Duodenal mucosa (tissue), 2 donors: ENCODE measurements at regions not wholly inside any gene's neighbourhood (a gene's known extent, or its start where the extent isn't known, plus 50 kb on each side); places are given as distances from the start of the nearest gene placed in this dataset.

ENCODE experiments used
- H3K27ac ChIP-seq: one replicate; pipeline ENCODE4 v1.7.0; 2013; ENCODE audit warnings: low read depth, low read length
- H3K27me3 ChIP-seq, 2 donors: one replicate each; pipeline ENCODE4 v1.7.0; 2013; ENCODE audit warnings: low read length in 2 of 2, control low read depth in 1 of 2; ENCODE audit not compliant: insufficient read depth in 2 of 2, control insufficient read depth in 1 of 2
- H3K36me3 ChIP-seq, 2 donors: one replicate each; pipeline ENCODE4 v1.7.0; 2013; ENCODE audit warnings: low read length in 2 of 2, control low read depth in 1 of 2; ENCODE audit not compliant: insufficient read depth in 2 of 2, control insufficient read depth in 1 of 2
- H3K4me1 ChIP-seq, 2 donors: one replicate each; pipeline ENCODE4 v1.7.0; 2013; ENCODE audit warnings: low read length in 2 of 2, control low read depth in 1 of 2; ENCODE audit not compliant: insufficient read depth in 2 of 2, control insufficient read depth in 1 of 2
- H3K4me3 ChIP-seq, 2 donors: one replicate each; pipeline ENCODE4 v1.7.0; 2013; ENCODE audit warnings: low read length in 2 of 2, low read depth in 1 of 2
- H3K9ac ChIP-seq, 2 donors: one replicate each; pipeline ENCODE4 v1.7.0; 2013; ENCODE audit warnings: low read length in 2 of 2, low read depth in 1 of 2
- H3K9me3 ChIP-seq, 2 donors: one replicate each; pipeline ENCODE4 v1.7.0; 2013; ENCODE audit warnings: low read length in 2 of 2, control low read depth in 1 of 2; ENCODE audit not compliant: control insufficient read depth in 1 of 2

DNA sequence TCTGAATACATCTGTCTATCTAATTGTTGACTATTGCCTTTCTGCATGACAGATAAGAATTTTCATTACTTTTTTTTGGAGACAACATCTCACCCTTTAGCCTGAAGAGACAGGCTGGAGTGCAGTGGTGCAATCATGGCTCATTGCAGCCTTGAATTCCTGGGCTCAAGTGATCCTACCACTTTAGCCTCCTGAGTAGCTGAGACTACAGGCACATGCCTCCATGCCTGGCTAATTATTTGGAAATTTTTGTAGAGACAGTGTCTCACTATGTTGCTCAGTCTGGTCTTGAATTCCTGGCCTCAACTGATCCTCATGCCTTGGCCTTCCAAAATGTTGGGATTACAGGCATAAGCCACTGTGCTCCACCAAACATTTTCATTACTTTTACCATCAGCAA, 99.8 kb upstream of the ELAC2 start:
- H3K9me3 ChIP-seq, result no peaks in the 10 kb centered on the region
- H3K27ac ChIP-seq, result no peak overlapping the region
- no peaks in the 10 kb centered on the region for H3K36me3 ChIP-seq
- H3K4me1 ChIP-seq, result no peaks in the 10 kb centered on the region
- H3K27me3 ChIP-seq, result no peaks in the 10 kb centered on the region
- H3K4me3 ChIP-seq, result no peak overlapping the region
- H3K9ac ChIP-seq, result no peak overlapping the region

DNA sequence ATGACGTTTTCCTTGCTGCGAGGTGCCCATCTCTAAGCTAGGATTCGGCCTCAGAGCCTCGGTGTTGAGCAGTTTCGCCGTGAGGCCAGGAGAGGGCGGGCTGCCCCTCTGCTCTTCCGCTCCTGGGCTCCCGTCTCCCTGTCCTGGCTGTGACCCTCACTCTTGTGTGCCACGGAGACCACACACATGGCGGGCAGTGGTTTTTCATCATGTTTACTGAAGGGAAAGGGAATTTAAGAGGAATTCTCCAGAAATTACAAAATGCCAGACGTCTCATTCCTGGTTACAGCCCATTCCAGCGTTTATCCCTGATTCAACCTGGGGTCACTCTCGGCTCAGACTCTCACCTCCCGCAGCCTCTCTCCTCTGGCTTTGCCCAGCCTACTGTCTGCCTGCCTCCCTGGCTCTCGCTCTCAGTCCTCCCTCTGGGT, 96.8 kb upstream of the ELAC2 start:
- no peaks in the 10 kb centered on the region for H3K36me3 ChIP-seq
- no peak overlapping the region for H3K4me3 ChIP-seq
- no peak overlapping the region for H3K9ac ChIP-seq
- H3K27ac ChIP-seq, result no peak overlapping the region
- H3K9me3 ChIP-seq, result no peaks in the 10 kb centered on the region
- H3K27me3 ChIP-seq, result no peaks in the 10 kb centered on the region
- no peaks in the 10 kb centered on the region for H3K4me1 ChIP-seq

DNA sequence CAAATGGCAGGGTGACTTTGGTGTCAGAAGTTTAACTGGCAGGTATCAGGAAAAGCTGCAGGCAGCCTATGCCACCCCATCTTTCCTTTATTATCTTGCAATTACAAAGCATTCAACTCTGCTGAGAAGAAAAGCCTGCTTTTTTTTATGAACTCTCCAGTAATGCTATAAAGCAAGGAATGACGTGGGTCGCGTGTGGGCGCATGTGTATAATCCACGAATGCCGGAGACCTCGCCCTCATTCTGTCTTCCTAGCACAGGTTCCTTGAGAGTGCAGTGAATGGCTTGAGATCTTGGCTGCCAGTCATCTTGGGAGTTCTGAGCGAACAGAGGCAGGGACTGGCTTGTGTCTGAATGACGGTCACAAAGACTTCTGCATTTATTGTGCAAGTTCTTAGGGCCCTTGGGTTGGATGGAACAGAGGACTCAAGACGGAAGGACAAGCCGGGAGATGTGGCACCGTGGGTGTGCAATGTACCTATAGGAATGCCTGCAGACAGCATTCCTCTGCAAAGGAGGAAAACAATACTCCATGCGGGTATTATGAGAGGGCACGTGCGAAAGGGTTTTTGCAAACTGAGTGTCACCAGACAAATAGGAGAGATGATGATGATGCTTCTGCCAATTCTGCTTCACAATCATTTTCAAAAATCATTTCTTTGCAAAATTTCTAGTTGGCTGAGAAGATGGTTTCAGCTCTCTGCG, 96.1 kb upstream of the ELAC2 start:
- Histone ChIP-seq H3K27ac (no peak overlapping the region), H3K4me1 (no peaks in the 10 kb centered on the region), H3K36me3 (no peaks in the 10 kb centered on the region), H3K9me3 (no peaks in the 10 kb centered on the region), H3K27me3 (no peaks in the 10 kb centered on the region), H3K4me3 (no peak overlapping the region), H3K9ac (no peak overlapping the region)

DNA sequence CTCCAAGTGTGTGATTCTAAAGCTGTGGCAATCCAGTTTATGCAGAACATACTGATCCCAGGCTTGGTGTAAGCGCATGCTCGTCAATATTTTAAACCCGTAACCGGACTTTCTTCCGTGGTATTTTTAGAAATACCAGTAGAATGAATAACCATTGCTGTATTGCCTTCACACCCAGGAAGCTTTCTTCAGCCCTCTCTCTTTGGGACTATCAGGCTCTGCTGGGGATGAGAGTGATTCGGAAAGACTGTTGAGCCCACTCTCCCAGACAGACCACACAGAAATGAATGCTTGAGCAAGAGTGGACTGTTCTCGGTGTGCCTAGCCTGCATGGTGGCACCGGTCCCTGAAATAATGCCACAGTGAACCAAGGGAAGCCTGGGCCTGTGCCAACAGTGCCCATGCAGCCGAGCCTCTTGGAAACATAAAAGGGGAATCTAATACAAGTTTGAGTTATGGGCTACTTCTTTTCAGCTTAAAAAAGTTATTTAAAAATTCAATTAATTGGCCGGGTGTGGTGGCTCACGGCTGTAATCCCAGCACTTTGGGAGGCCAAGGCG, 89.9 kb upstream of the ELAC2 start:
- Histone ChIP-seq H3K9me3 (no peaks in the 10 kb centered on the region), H3K36me3 (no peaks in the 10 kb centered on the region), H3K27ac (no peak overlapping the region), H3K4me1 (no peaks in the 10 kb centered on the region), H3K9ac (no peak overlapping the region), H3K27me3 (no peaks in the 10 kb centered on the region), H3K4me3 (no peak overlapping the region)

DNA sequence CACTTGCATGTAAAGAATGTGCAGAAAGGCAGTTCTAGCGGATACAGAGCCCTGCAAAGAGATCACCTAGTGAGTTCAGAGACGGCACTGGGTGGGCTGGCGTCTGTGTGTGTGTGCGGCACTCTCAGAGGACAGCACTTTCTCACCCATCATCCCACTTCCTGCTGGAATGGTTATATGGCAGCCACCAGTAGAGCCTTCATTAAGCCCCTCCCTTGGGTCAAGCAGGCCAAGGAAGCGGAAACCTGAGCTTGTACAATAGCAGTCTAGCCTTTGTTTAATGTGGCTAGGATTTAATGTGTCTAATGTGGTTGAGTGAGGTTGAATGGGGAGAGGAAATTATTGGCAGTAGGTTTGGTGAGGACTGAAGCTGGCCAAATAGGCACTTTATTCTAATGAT, 88.3 kb upstream of the ELAC2 start:
- Histone ChIP-seq H3K4me1 (no peaks in the 10 kb centered on the region), H3K9me3 (no peaks in the 10 kb centered on the region), H3K27me3 (no peaks in the 10 kb centered on the region), H3K4me3 (no peak overlapping the region), H3K27ac (no peak overlapping the region), H3K9ac (no peak overlapping the region), H3K36me3 (no peaks in the 10 kb centered on the region)

DNA sequence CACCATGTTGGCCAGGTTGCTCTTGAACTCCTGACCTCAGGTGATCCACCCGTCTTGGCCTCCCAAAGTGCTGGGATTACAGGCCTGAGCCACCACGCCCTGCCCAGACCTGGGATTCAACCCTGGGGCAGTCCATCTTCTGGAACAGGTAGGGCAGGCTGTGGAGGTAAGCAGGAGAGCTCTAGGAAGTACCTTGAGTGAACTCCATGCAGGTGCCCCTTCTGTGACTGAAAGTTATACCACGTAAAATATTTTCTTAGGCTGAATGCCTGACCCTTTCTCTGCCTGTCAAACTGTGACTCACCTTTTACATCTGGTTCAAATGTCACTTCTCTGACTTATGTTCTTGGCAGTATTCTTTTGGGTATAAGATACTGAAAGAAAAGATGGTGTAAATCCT, 86.7 kb upstream of the ELAC2 start:
- H3K9ac ChIP-seq, result no peak overlapping the region
- no peak overlapping the region for H3K4me3 ChIP-seq
- no peaks in the 10 kb centered on the region for H3K27me3 ChIP-seq
- no peak overlapping the region for H3K27ac ChIP-seq
- no peaks in the 10 kb centered on the region for H3K9me3 ChIP-seq
- no peaks in the 10 kb centered on the region for H3K36me3 ChIP-seq
- no peaks in the 10 kb centered on the region for H3K4me1 ChIP-seq

DNA sequence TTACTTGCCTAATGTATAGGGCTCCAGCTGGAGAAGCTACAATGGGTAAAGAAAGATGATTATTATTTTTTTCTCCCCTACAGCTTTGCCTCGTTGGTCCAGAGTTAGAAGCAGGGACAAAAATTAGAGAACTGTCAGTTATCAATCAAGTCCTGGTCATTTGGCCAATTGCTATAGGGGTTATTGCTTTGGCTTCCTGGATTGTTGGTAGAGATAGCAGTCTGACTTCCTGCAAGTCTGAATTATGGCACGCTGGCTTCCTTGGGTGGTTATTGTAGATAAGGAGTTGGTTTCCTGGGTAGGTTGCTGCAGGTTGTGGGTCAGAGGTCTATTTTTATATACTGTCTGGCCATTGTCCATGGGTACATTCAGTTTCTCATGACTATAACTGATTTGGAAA, 84.7 kb upstream of the ELAC2 start:
- H3K27me3 ChIP-seq, result no peaks in the 10 kb centered on the region
- H3K4me1 ChIP-seq, result no peaks in the 10 kb centered on the region
- no peak overlapping the region for H3K9ac ChIP-seq
- no peak overlapping the region for H3K27ac ChIP-seq
- no peaks in the 10 kb centered on the region for H3K9me3 ChIP-seq
- no peak overlapping the region for H3K4me3 ChIP-seq
- no peaks in the 10 kb centered on the region for H3K36me3 ChIP-seq

DNA sequence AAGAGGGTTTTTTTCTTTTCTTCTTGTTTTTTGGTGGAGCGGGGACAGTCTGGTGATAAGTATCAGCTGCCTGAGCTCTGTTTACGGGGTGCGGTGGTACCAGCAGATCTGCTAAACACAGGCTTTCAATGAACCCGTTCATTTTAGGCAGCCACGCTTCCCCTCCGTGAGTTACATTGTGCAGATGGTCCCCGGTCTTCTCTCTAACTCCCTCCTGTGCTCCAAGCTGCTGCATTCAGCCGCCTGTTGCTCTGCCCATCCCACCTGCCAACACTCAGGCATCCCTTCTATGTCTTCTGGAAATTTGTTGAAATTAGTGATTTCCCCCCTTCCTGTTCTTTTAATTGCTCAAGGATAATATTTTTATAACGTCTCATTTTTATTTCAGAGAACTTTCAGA, 82.1 kb upstream of the ELAC2 start:
- Histone ChIP-seq H3K27me3 (no peaks in the 10 kb centered on the region), H3K9me3 (no peaks in the 10 kb centered on the region), H3K27ac (no peak overlapping the region), H3K36me3 (no peaks in the 10 kb centered on the region), H3K9ac (no peak overlapping the region), H3K4me3 (no peak overlapping the region), H3K4me1 (no peaks in the 10 kb centered on the region)

DNA sequence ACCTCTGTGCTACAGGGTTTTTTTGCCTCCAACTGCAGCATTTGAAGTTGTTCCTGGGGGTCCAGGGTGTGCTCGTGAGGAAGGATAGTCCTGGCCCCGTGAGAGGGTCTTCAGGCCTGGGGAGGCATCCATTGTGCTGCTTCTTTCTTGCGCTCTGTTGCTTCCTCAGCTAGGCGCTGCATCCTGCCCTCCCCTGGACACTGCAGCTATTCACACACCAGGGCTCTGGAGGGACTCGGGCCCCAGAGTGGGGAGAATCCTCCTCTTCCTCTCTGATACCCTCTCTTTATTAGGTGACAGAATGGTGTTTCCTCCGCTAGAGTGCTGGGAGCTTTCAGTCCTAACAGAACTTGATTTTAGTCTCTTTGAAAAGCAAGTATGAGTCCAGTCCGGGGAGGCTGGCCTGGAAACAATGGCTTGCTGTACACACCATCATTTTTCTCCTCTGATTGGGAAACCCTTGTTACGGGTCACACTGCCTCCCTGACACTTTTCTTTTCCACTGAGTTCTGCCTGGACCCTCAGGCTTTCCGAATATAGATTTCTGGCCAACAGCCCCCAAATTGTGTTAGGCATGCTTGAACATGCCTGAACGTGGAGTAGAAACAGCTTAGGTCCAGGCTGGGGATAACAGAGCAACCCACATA, 81.4 kb upstream of the ELAC2 start:
- H3K27me3 ChIP-seq, result no peaks in the 10 kb centered on the region
- H3K9me3 ChIP-seq, result no peaks in the 10 kb centered on the region
- H3K4me3 ChIP-seq, result no peak overlapping the region
- no peak overlapping the region for H3K9ac ChIP-seq
- H3K27ac ChIP-seq, result no peak overlapping the region
- no peaks in the 10 kb centered on the region for H3K36me3 ChIP-seq
- H3K4me1 ChIP-seq, result no peaks in the 10 kb centered on the region

DNA sequence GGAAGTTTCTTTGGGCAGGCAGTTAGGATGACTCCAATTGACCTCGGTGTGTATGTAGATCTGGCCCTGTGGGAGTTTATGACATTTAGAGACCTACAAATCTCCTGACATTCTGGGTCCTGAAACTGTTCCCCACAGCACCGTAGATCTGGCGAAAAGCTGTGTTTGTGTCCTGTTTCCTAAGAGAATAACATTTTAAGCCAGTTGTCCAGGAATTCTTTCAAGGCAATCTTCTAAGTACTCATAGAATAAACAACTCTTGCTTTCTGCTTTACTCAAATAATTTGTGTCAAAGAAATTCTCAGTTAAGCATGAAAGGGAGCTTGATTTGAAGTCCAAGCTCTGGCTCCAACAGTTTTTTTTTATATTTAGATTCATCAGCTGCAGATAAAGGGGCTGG, 78.5 kb upstream of the ELAC2 start:
- Histone ChIP-seq H3K36me3 (no peaks in the 10 kb centered on the region), H3K27ac (no peak overlapping the region), H3K9me3 (no peaks in the 10 kb centered on the region), H3K4me1 (no peaks in the 10 kb centered on the region), H3K27me3 (no peaks in the 10 kb centered on the region), H3K9ac (no peak overlapping the region), H3K4me3 (no peak overlapping the region)
